HG02588 (cell line): ENCODE measurements at regions not wholly inside any gene's neighbourhood (a gene's known extent, or its start where the extent isn't known, plus 50 kb on each side); places are given as distances from the start of the nearest gene placed in this dataset.
"Not testable (repeated sequence)": the region's sequence is repeated elsewhere in the genome, so short reads cannot be mapped to it uniquely, and the experiment has no call there.

ENCODE experiments used
- ATAC-seq: cut with Tn5 transposase; IDR thresholded peaks from one replicate; pipeline ENCODE4 v1.9.1; 2021; ENCODE audit warnings: mild to moderate bottlenecking, moderate library complexity; ENCODE audit not compliant: unreplicated experiment

GRCh38 chr10:31687663-31688482 is 240.8 kb downstream of the ARHGAP12 start:
- ATAC-seq, result no peak

GRCh38 chr10:31686599-31686998 is 242.0 kb downstream of the ARHGAP12 start:
- no peak for ATAC-seq

DNA sequence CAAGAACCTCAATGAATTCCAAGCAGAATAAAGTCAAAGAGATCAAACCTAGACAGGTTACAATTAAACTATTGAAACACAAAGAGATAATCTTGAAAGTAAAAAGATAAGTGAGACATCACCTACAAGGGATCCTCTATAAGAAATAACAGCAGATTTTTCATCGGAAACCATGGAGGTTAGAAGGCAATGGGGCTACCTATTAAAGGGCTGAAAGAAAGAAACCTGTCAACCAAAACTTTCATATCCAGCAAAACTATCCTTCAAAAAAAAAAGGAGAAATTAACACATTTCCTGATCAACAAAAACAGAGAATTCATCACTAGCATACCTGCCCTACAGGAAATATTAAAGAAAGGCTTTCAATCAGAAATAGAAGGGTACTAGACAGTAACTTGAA is 244.9 kb downstream of the ARHGAP12 start:
- ATAC-seq, result no peak

- no peak for ATAC-seq
Observed at GRCh38 chr10:31679936-31680335, 248.7 kb downstream of the ARHGAP12 start.

DNA sequence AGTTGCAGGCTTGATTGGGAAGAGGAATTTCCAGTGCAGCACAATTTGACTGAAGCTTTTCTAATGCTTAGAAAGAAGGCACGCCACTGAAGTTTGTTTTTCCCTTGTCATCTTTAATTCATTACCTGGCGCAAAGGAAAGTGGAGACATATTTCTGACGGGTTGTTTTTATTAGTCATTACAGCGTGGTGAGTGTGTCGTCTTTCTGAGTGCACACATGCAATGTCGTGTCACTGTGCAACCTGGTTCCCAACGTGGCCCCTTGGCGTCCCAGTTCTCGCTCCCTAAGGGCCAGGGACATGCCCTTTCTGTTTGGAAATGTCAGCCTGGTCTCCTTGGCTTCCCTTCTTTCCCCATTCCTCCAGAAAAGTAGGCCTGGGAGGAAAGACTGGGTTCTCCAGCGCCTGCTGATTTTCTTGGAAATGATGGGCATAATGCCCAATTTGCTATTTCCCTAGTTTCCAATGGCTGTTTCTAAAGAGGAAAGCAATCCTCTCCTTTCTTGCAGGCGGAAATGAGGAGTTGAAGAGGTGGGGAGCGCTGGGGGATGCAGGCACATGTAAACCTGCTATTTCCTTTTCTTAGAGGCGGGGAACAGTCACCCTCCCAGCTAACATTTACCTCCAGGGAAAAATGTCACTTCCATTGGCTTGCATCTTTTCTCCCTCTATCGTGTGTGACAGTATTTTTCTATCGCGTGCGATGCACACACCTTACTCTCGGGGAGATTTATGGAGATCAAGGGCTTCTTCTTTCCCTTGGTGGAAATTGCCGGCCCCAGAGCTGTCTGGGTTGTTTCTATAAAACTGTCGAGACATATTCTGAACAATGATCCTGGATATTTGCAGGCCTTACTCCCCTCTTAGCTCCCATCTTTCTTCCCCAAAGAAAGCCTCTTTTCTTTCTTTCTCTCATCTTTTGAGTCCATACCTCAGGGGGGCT is 249.8 kb downstream of the ARHGAP12 start:
- ATAC-seq, result no peak

GRCh38 chr10:31678139-31678536 is 250.5 kb downstream of the ARHGAP12 start:
- no peak for ATAC-seq

DNA sequence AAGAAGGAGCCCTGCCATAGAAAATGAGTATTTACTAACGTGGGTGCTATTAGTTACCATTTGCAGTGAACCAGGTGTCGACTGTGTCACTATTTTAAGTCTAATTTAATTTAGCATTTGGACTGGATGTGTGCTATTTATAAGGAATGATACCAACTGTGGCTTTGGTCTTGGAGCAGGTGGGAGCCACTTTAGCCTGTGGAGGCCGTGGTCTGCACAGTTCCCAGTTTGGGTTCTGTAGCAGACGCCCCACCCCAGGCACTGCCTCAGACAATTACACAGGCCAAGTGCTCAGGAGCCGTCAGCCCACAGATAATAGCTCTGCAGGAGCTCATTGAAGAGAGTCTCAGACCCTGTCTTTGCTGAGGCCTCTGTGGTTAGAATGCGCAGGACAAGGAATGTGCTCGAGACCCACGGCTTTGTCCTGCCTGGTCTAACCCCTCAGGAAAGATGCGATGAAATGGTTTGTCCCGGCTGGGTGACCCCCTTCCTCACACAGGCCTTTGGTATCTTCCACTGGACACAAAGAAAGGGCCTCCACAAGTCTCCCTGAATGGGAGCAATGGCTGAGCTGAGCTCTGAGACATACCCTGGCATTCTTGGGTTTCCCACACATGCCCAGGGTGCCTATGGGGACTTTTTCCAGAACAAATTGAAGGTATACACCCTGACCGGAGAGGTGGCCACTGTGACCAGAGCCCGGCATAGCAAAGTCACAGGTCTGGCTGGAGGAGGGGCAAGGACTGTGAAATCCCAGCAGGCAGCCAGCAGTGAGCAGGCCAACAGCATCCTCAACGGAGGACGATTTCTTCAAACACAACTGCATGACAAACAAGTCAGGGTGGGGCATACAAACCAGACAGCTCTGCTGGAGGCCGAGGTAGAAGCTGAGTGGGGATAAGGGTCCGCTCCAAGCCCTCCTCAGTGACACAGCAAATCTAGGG is 251.2 kb downstream of the ARHGAP12 start:
- ATAC-seq, result no peak

- ATAC-seq, result no peak
Observed at GRCh38 chr10:31675726-31676125, 252.9 kb downstream of the ARHGAP12 start.

DNA sequence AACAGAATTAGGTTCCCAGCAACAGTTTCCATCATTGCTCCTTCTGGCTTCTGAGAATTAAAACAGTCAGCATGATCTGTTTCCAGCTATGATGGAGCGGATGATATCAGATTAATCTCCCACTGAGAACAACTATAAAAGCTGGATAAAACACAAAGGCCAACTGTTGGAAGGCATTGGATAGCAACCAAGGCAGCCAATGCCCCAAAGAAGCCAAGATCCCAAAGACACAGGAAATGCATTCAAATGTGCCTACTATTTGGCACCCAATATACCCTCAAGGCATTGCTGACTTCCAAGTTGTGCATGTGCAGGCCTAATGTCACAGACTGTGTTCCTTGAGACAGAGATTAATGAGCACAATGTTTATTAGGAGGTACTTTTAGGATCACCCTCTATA is 259.3 kb downstream of the ARHGAP12 start:
- no peak for ATAC-seq

- no peak for ATAC-seq
Observed at GRCh38 chr10:31668326-31668725, 260.3 kb downstream of the ARHGAP12 start.

DNA sequence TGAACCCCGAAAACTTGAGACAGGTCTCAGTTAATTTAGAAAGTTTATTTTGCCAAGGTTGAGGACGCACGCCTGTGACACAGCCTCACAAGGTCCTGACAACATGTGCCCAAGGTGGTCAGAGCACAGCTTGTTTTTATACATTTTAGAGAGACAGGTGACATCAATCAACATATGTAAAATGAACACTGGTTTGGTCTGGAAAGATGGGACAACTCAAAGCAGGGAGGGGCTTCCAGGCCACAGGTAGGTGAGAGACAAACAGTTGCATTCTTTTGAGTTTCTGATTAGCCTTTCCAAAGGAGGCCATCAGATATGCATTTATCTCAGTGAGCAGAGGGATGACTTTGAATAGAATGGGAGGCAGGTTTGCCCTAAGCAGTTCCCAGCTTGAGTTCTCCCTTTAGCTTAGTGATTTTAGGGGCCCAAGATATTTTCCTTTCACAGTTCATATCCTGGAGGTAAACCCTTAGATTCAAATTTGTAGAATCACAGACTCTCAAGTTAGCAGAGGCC is 262.8 kb downstream of the ARHGAP12 start:
- ATAC-seq, result not testable (repeated sequence)

- no peak for ATAC-seq
Observed at GRCh38 chr10:31664803-31665202, 263.8 kb downstream of the ARHGAP12 start.

DNA sequence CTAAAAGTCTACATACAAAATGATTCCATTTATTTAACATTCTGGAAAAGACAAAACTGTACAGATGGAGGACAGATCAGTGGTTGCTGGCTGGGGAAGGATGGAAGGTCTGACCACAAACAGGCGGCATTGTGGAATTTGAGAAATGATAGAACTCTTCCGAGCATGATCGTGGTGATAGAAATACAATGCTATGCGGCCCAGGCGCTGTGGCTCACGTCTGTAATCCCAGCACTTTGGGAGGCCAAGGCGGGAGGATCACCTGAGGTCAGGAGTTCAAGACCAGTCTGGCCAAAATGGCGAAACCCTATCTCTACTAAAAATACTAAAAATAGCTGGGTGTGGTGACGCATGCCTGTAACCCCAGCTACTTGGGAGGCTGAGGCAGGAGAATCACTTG is 264.6 kb downstream of the ARHGAP12 start:
- ATAC-seq, result not testable (repeated sequence)

DNA sequence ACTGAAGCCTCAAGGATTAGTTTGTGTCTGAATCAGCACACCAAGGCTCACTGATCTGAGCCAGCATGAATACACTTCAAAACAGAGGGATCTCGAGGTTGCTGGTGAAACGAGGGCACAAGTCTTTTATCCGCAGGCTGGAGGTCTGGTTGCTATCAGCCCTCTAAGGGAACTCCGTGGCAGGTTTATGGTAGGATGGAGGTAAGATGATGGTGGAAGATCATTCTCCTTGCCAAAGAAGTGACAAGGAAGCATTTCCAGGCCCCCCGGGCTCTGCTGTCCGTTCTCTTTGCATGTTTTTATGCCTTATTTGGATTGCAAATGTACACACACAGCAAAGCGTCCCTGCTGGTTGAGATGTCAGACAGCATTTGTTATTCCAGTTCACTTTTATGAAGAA is 268.3 kb downstream of the ARHGAP12 start:
- ATAC-seq, result no peak

DNA sequence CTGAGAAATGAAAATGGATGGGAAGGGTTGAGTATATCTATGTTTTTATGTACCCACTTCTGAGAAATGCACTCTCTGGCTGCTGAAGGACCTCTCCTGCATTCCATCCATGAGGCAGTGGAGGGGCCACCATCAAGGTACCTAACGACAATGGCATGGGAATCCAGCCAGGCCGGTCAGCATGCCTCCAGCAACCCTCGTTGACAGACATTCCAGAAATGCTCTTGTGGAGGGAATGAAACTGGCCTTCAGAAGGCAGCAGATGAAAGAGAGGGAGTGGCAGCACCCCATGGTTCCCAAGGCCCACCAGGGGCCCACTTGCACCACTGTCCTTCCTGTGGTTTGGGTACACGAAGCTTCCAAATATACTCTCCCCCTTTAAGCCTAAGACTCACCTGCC is 269.0 kb downstream of the ARHGAP12 start:
- ATAC-seq, result no peak

GRCh38 chr10:31657434-31657872 is 271.2 kb downstream of the ARHGAP12 start:
- ATAC-seq, result no peak

DNA sequence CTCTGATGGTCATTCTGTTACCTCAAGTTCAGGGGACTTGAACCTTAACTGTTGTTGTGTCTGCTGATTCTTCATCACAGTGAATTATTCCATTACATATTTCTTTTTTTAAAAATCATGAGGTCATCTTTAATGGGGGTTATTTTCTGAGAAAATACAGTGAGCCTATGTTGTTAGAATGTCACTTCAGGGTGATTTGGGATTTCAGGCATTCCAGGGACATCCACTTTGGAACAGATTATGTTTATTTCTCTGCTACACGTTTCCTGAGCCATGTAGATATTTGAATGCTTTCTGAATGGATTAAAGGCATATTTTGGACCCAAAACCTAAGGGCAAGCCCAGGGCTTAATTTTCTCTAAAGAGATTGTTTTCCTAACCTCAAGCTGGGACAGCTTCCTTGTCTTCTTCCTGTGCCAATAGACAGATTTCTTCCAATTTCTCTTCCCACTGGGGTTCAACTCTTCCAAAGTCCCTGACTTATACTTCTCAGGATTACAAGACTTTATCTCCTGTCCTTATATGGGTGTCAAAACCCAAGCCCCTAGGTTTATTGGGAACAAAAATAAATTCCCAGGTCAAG is 271.7 kb downstream of the ARHGAP12 start:
- no peak for ATAC-seq

DNA sequence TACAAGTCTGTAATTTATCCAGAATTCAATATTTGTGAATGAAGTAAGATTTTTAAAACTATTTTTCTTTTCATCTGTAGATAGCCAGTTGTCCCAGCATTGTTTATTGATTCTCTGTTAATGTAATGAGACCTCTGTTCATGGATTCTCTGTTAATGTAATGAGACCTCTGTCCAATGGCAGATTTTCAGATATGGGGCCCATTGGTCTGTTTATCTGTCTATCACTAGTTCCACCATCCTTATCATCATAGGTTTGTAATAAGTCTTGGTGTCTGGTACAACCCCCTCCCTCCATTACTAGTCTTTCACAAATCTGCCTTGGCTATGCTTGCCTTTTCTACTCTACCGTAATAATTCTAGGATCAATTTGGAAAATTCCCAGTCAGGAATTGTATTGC is 276.6 kb downstream of the ARHGAP12 start:
- no peak for ATAC-seq

DNA sequence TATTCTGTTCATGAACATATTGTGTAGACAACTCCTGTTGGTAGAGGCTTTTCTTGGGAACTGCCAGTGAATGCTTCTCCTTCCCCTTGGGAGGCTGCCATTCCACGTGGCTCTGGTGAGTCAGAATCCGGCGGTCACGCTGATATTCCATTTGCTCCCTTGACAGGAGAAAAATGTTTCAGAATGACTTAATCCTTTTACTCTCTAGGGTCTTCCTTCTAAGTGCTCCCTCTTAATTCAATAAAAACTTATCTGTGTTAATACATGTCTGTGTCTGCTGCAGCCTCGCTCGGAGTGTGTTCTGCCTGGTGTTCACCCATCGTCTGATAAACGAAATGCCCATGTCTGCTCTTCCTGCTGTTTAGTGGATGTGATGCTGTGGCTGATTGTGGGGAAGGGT is 278.6 kb downstream of the ARHGAP12 start:
- no peak for ATAC-seq

GRCh38 chr10:31648966-31649365 is 279.7 kb downstream of the ARHGAP12 start:
- ATAC-seq, result no peak
